ENCODE measurements at regions not wholly inside any gene's neighbourhood (a gene's known extent, or its start where the extent isn't known, plus 50 kb on each side); places are given as distances from the start of the nearest gene placed in this dataset.

DNA sequence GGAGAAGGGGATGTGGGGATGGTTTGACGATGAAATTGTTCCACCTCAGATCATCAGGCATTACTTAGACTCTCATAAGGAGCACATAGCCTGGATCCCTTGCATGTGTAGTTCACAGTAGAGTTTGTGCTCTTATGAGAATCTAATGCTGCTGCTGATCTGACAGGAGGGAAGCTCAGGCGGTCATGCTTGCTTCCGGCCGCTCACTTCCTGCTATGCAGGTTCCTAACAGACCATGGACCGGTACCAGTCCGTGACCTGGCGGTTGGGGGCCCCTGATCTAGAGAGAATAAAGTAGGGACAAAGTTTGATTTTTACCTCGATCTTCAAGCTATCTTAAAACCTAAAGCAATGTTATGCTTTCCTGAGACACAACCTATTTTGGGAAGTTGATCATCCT, 373.8 kb upstream of the ARGLU1 start:
- TF ChIP-seq CTCF (conservative IDR thresholded peaks at IDR 0.05), result no peak
- no peak for DNase-seq
- Histone ChIP-seq H3K18ac (ENCODE audit: insufficient read length, low read depth, low read length) (no peak overlapping the region), H3K27me3 (ENCODE audit: insufficient read depth, low read length) (no peaks in the 10 kb centered on the region), H3K4me1 (ENCODE audit: insufficient read depth, low read length) (no peaks in the 10 kb centered on the region), H2AK5ac (ENCODE audit: insufficient read length, low read length) (no peak overlapping the region), H3K23me2 (ENCODE audit: insufficient read length, low read depth, low read length, poor library complexity, severe bottlenecking) (no peaks in the 10 kb centered on the region), H3K79me1 (ENCODE audit: insufficient read depth, low read depth, low read length, poor library complexity, severe bottlenecking) (no peaks in the 10 kb centered on the region), H3K4ac (ENCODE audit: low read depth, low read length) (no peak overlapping the region), H3K14ac (ENCODE audit: insufficient read depth, low read length) (no peak overlapping the region), H4K8ac (replicated peaks; ENCODE audit: insufficient read length, low read depth, low read length) (no peak overlapping the region), H2BK5ac (ENCODE audit: insufficient read length, low read length) (no peak overlapping the region), H3T11ph (ENCODE audit: low read length) (no peak overlapping the region), H3K27ac (ENCODE audit: insufficient read length, low read depth, low read length) (no peak overlapping the region), H2BK20ac (ENCODE audit: low read depth, low read length, poor library complexity, severe bottlenecking) (no peak overlapping the region), H2BK120ac (ENCODE audit: low read depth, low read length, poor library complexity, severe bottlenecking) (no peak overlapping the region), H3K9me3 (ENCODE audit: control insufficient read depth, low read depth, low read length) (no peaks in the 10 kb centered on the region), H2AFZ (ENCODE audit: low read length) (no peak overlapping the region), H2BK12ac (ENCODE audit: insufficient read length, low read depth, low read length) (no peak overlapping the region), H3K23ac (ENCODE audit: insufficient read length, low read depth, low read length) (no peak overlapping the region), H4K5ac (ENCODE audit: insufficient read length, low read depth, low read length) (no peak overlapping the region), H3K9ac (ENCODE audit: extremely low read depth, insufficient read length, low read length) (no peak overlapping the region), H2BK15ac (ENCODE audit: low read depth, low read length) (no peak overlapping the region), H3K79me2 (ENCODE audit: insufficient read depth, low read length) (no peaks in the 10 kb centered on the region), H3K4me2 (ENCODE audit: insufficient read depth, insufficient read length, low read length) (no peak overlapping the region), H3K56ac (ENCODE audit: insufficient read length, low read depth, low read length) (no peak overlapping the region), H4K91ac (ENCODE audit: insufficient read length, low read depth, low read length) (no peak overlapping the region), H4K20me1 (ENCODE audit: control insufficient read depth, insufficient read depth, insufficient read length) (no peaks in the 10 kb centered on the region)
- H3K4me3 Mint-ChIP-seq, result no peak overlapping the region
- no peaks in the 10 kb centered on the region; a peak in 1 of 5 replicates for H3K9me3 Mint-ChIP-seq
- peaks cover 0 to 5% of the 10 kb centered on the region in 2 experiments; a peak in 1 of 4 replicates for H3K4me1 Mint-ChIP-seq
- WGBS (ENCODE audit: extremely low coverage, insufficient read length, low lambda C conversion rate), result no CpG with 5 or more reads among the region's 8 CpGs
- no peaks in the 10 kb centered on the region for H3K36me3 Mint-ChIP-seq (ENCODE audit: insufficient read depth in 1 of 3, low read depth in 3 of 3)
- H3K27me3 Mint-ChIP-seq (ENCODE audit: low read depth), result no peaks in the 10 kb centered on the region
- H3K27ac Mint-ChIP-seq, result no peak overlapping the region

Data from H9 (cell line).